Lung (tissue), 11 donors: ENCODE measurements at regions not wholly inside any gene's neighbourhood (a gene's known extent, or its start where the extent isn't known, plus 50 kb on each side); places are given as distances from the start of the nearest gene placed in this dataset.

Experiments used
- ATAC-seq: fragments of 200-7000 bp; cut with Tn5 transposase; one replicate; pipeline ENCODE4 v1.9.1; 2020; ENCODE audit warnings: moderate number of reproducible peaks; ENCODE audit not compliant: insufficient read depth, low FRiP score
- DNase-seq, 3 donors: peaks; one replicate each; pipeline ENCODE4 v3.0.0-alpha.2; 2013 to 2017
- H3K27ac ChIP-seq, 2 donors: one replicate each; pipeline ENCODE4 v1.5.1; 2013; ENCODE audit warnings: mild to moderate bottlenecking in 2 of 2, moderate library complexity in 2 of 2, control low read depth in 1 of 2, inconsistent platforms in 1 of 2, low read depth in 1 of 2, low read length in 1 of 2
- H3K27me3 ChIP-seq, 3 donors: one replicate each; pipeline ENCODE4 v1.5.1; 2013; ENCODE audit warnings: low read length in 2 of 3; ENCODE audit not compliant: control insufficient read depth in 3 of 3, insufficient read depth in 3 of 3
- H3K36me3 ChIP-seq, 4 donors: one replicate each; pipeline ENCODE4 v1.5.1; 2013; ENCODE audit warnings: low read length in 4 of 4, mild to moderate bottlenecking in 1 of 4, moderate library complexity in 1 of 4; ENCODE audit not compliant: control insufficient read depth in 4 of 4, insufficient read depth in 4 of 4
- H3K4me1 ChIP-seq, 5 donors: one replicate each; pipeline ENCODE4 v1.5.1; 2013; ENCODE audit warnings: low read length in 5 of 5, mild to moderate bottlenecking in 2 of 5, moderate library complexity in 1 of 5; ENCODE audit not compliant: control insufficient read depth in 5 of 5, insufficient read depth in 5 of 5
- H3K4me3 ChIP-seq: one replicate; pipeline ENCODE4 v1.5.1; 2013; ENCODE audit warnings: mild to moderate bottlenecking, control low read depth, moderate library complexity
- H3K9ac ChIP-seq, 2 donors: one replicate each; pipeline ENCODE4 v1.5.1; 2013; ENCODE audit warnings: low read length in 2 of 2, control low read depth in 1 of 2; ENCODE audit not compliant: insufficient read depth in 1 of 2
- H3K9me3 ChIP-seq, 4 donors: one replicate each; pipeline ENCODE4 v1.5.1; 2013; ENCODE audit warnings: low read length in 3 of 4, mild to moderate bottlenecking in 1 of 4, moderate library complexity in 1 of 4; ENCODE audit not compliant: control insufficient read depth in 4 of 4, insufficient read depth in 3 of 4
- WGBS, 2 donors: extraction: QIAGEN DNeasy Blood & Tissue Kit; methylation state at CpG; one replicate each; pipeline ENCODE4 v1.1.7; 2013; 5-methylcytosine and 5-hydroxymethylcytosine counted together
- TF ChIP-seq, protein P1 (sequence below): IDR thresholded peaks from 2 replicates; pipeline ENCODE4 v1.5.1; 2012; ENCODE audit warnings: mild to moderate bottlenecking; ENCODE audit errors: control extremely low read depth, extremely low read depth
- donor health status: control.
- donor health status: control.
- donor health status: Bipolar disorder and iron deficiency.
- donor health status: healthy.
- donor health status: DM: yes; HTN: yes; CAD: no.

GRCh38 chr12:75661908-75662307 lies 150.5 kb upstream of the KRR1 start:
- 48 to 73% methylated on average over 1 of the region's 1 CpG for WGBS, 2 donors
- no peaks in the 10 kb centered on the region for H3K36me3 ChIP-seq
- no peak overlapping the region for H3K9ac ChIP-seq
- DNase-seq: no peak
- H3K27me3 ChIP-seq: no peaks in the 10 kb centered on the region
- no peak overlapping the region for H3K27ac ChIP-seq
- ATAC-seq: no peak
- H3K9me3 ChIP-seq: no peaks in the 10 kb centered on the region
- TF ChIP-seq, protein P1, sequence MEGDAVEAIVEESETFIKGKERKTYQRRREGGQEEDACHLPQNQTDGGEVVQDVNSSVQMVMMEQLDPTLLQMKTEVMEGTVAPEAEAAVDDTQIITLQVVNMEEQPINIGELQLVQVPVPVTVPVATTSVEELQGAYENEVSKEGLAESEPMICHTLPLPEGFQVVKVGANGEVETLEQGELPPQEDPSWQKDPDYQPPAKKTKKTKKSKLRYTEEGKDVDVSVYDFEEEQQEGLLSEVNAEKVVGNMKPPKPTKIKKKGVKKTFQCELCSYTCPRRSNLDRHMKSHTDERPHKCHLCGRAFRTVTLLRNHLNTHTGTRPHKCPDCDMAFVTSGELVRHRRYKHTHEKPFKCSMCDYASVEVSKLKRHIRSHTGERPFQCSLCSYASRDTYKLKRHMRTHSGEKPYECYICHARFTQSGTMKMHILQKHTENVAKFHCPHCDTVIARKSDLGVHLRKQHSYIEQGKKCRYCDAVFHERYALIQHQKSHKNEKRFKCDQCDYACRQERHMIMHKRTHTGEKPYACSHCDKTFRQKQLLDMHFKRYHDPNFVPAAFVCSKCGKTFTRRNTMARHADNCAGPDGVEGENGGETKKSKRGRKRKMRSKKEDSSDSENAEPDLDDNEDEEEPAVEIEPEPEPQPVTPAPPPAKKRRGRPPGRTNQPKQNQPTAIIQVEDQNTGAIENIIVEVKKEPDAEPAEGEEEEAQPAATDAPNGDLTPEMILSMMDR: no peak
- peaks cover 0 to 3% (median 0%) of the 10 kb centered on the region in 5 donors for H3K4me1 ChIP-seq
- no peak overlapping the region for H3K4me3 ChIP-seq

- H3K36me3 ChIP-seq: no peaks in the 10 kb centered on the region
- no peak for ATAC-seq
- H3K9ac ChIP-seq: no peak overlapping the region
- no peak overlapping the region for H3K4me3 ChIP-seq
- H3K27ac ChIP-seq: no peak overlapping the region
- no peaks in the 10 kb centered on the region for H3K4me1 ChIP-seq
- no peaks in the 10 kb centered on the region for H3K9me3 ChIP-seq
- TF ChIP-seq, protein P1: no peak
- no peaks in the 10 kb centered on the region for H3K27me3 ChIP-seq
- DNase-seq: no peak
- 94 to 95% methylated on average over 3 of the region's 3 CpGs for WGBS, 2 donors
These were observed 149.5 kb upstream of the KRR1 start for GRCh38 chr12:75660805-75661404.

- Histone ChIP-seq H3K36me3 (no peaks in the 10 kb centered on the region), H3K9ac (no peak overlapping the region), H3K9me3 (no peaks in the 10 kb centered on the region), H3K4me3 (no peak overlapping the region), H3K27ac (no peak overlapping the region), H3K4me1 (no peaks in the 10 kb centered on the region), H3K27me3 (no peaks in the 10 kb centered on the region)
- DNase-seq: no peak
- TF ChIP-seq, protein P1: no peak
- 74 to 81% methylated on average over 4 of the region's 4 CpGs for WGBS, 2 donors
- no peak for ATAC-seq
These were observed 148.7 kb upstream of the KRR1 start for GRCh38 chr12:75660107-75660530.
